ENCODE measurements at regions not wholly inside any gene's neighbourhood (a gene's known extent, or its start where the extent isn't known, plus 50 kb on each side); places are given as distances from the start of the nearest gene placed in this dataset.

DNA sequence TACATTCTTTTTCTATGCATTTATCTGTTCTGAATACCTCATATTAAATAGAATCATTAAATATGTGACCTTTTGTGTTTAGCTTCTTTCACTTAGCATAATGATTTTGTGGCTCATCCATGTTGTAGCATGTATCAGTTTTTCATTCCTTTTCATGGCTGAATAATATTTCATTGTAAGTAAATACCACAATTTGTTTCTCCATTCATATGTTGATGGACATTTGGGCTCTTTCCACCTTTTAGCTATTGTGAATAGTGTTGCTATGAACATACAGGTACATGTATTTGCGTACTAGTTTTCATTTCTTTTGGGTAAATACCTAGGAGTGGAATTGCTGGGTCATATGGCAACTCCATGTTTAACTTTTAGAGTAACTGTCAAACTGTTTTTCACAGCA, 85.1 kb downstream of the GNL3L start:
- Histone ChIP-seq H3K9me3 (replicated peaks; ENCODE audit: control insufficient read depth, insufficient read depth, low read depth, low read length) (no peaks in the 10 kb centered on the region), H3K27me3 (ENCODE audit: control insufficient read depth in 2 of 2, insufficient read depth in 2 of 2, low read length in 2 of 2) (no peaks in the 10 kb centered on the region), H3K9me1 (ENCODE audit: control insufficient read depth, insufficient read depth, low read length) (no peaks in the 10 kb centered on the region), H3K36me3 (ENCODE audit: control insufficient read depth, insufficient read depth, low read length) (no peaks in the 10 kb centered on the region), H3K9ac (ENCODE audit: insufficient read depth in 1 of 2, low read depth in 2 of 2, low read length in 2 of 2) (no peak overlapping the region), H3K4me2 (ENCODE audit: insufficient read depth, low read length) (no peak overlapping the region), H2AFZ (ENCODE audit: low read depth, low read length) (no peak overlapping the region), H3K27ac (ENCODE audit: extremely low read depth, low read depth, low read length) (no peak overlapping the region), H4K20me1 (replicated peaks; ENCODE audit: control insufficient read depth, insufficient read depth, low read length) (no peaks in the 10 kb centered on the region), H3K4me3 (no peak overlapping the region), H3K79me2 (ENCODE audit: control insufficient read depth, insufficient read depth, low read length) (no peaks in the 10 kb centered on the region), H3K4me1 (replicated peaks in 1 of 2; ENCODE audit: control insufficient read depth in 2 of 2, insufficient read depth in 2 of 2, low read length in 2 of 2) (no peaks in the 10 kb centered on the region)
- intact Hi-C loops (cut with micrococcal nuclease): no loop called here
- TF ChIP-seq ZNF583 (CRISPR knock-in tag; IDR thresholded peaks at IDR 0.05): no peak
- TF ChIP-seq POLR2AphosphoS2 (IDR thresholded peaks at IDR 0.05; ENCODE audit: low read length): no peak
- TF ChIP-seq CTCF (IDR thresholded peaks at IDR 0.05 in 2 of 3, conservative IDR thresholded peaks at IDR 0.05 in 1 of 3; ENCODE audit: insufficient read depth in 2 of 3, low read depth in 1 of 3, low read length in 3 of 3): no peak
- no peak for TF ChIP-seq RBM17 (IDR thresholded peaks at IDR 0.05; ENCODE audit: borderline replicate concordance, low read depth, low read length)
- no peak for TF ChIP-seq MYNN (IDR thresholded peaks at IDR 0.05)
- TF ChIP-seq MYNN (CRISPR knock-in tag; IDR thresholded peaks at IDR 0.05): no peak
- no peak for TF ChIP-seq RAD21 (CRISPR knock-in tag; conservative IDR thresholded peaks at IDR 0.05 in 1 of 2, IDR thresholded peaks at IDR 0.05 in 1 of 2)
- TF ChIP-seq NCOA1 (IDR thresholded peaks at IDR 0.05; ENCODE audit: low read depth): no peak
- no peak for TF ChIP-seq DNMT1 (IDR thresholded peaks at IDR 0.05)
- FAIRE-seq: no peak
- WGBS (ENCODE audit: insufficient coverage, low coverage, missing lambda C conversion rate): 20% methylated on average over 1 of the region's 1 CpG
- POLR2A ChIA-PET: no interaction called here
- no peak for ATAC-seq
- no TSS peak for BruUV-seq (replicated peaks)
- CTCF ChIA-PET (ENCODE audit: low intra/inter-chr PET ratio): no interaction called here
- no peak for DNase-seq (ENCODE audit: extremely low read depth in 1 of 4, low spot score in 3 of 4)
- in situ Hi-C loops (cut with MboI): no loop called here

Measured in K562 (cell line).